H1 (cell line): ENCODE measurements at regions not wholly inside any gene's neighbourhood (a gene's known extent, or its start where the extent isn't known, plus 50 kb on each side); places are given as distances from the start of the nearest gene placed in this dataset.

Experiments
- CTCF ChIA-PET: fragments of 300-600 bp; sonication (Branson Sonifier 250); formaldehyde crosslinking; loops from one replicate; lab custom pipeline; 2021; ENCODE audit not compliant: partially characterized antibody; lab: Charles Lee
- POLR2A ChIA-PET: fragments of 300-600 bp; sonication (Branson Sonifier 250); formaldehyde crosslinking; loops from one replicate; lab custom pipeline; 2021; ENCODE audit warnings: inconsistent platforms; ENCODE audit not compliant: partially characterized antibody; lab: Charles Lee
- DNase-seq, 2 experiments: peaks; one replicate each; pipeline versions ENCODE4 v3.0.0 to v3.0.0-alpha.2; 2010 to 2022; ENCODE audit warnings: low spot score in 2 of 2, low read depth in 1 of 2, mixed read lengths in 1 of 2
- FAIRE-seq: peaks from 2 replicates; lab custom pipeline; 2011; peaks lifted over from hg19 to GRCh38; lab: Jason Lieb, UNC
- H2AFZ ChIP-seq: 2 replicates; pipeline ENCODE4 v1.8.1; 2012; ENCODE audit warnings: low read length, inconsistent platforms
- H2AK5ac ChIP-seq: 2 replicates; pipeline ENCODE4 v1.6.1; 2013; ENCODE audit warnings: low read depth, low read length
- H2BK120ac ChIP-seq: replicated peaks from 2 replicates; pipeline ENCODE3; 2013; ENCODE audit warnings: low read depth, low read length, inconsistent platforms
- H2BK12ac ChIP-seq: 2 replicates; pipeline ENCODE4 v1.6.1; 2013; ENCODE audit warnings: low read depth, low read length
- H2BK15ac ChIP-seq: 2 replicates; pipeline ENCODE4 v1.6.1; 2013; ENCODE audit warnings: low read length
- H2BK20ac ChIP-seq: 2 replicates; pipeline ENCODE4 v1.6.1; 2013; ENCODE audit warnings: low read length
- H2BK5ac ChIP-seq: 2 replicates; pipeline ENCODE4 v1.6.1; 2013; ENCODE audit warnings: low read depth, low read length
- H3K14ac ChIP-seq: 2 replicates; pipeline ENCODE4 v1.6.1; 2013; ENCODE audit warnings: inconsistent platforms; ENCODE audit not compliant: insufficient read length
- H3K18ac ChIP-seq: 2 replicates; pipeline ENCODE4 v1.6.1; 2013; ENCODE audit warnings: low read length; ENCODE audit errors: extremely low read depth
- H3K23ac ChIP-seq: 2 replicates; pipeline ENCODE4 v1.6.1; 2013; ENCODE audit warnings: inconsistent platforms; ENCODE audit not compliant: insufficient read length
- H3K23me2 ChIP-seq: 2 replicates; pipeline ENCODE4 v1.6.1; 2013; ENCODE audit warnings: low read depth, low read length
- H3K27ac ChIP-seq: 2 replicates; pipeline ENCODE4 v1.6.1; 2011; ENCODE audit warnings: low read depth, low read length, inconsistent platforms
- H3K27me3 ChIP-seq, 4 experiments: replicated peaks in 1 of 4; 1 replicate in 1 of 4; 2 replicates in 3 of 4; pipeline versions ENCODE4 v1.6.1 to v1.8.1; 2011 to 2013; ENCODE audit warnings: low read length in 3 of 4, mild to moderate bottlenecking in 3 of 4, inconsistent platforms in 2 of 4, mixed read lengths in 2 of 4, moderate library complexity in 1 of 4; ENCODE audit not compliant: control insufficient read depth in 3 of 4, insufficient read depth in 3 of 4; ENCODE audit errors: extremely low read depth in 1 of 4
- H3K36me3 ChIP-seq, 4 experiments: 2 replicates each; pipeline versions ENCODE4 v1.6.1 to v1.8.1; 2011 to 2013; ENCODE audit warnings: mild to moderate bottlenecking in 4 of 4, low read length in 3 of 4, moderate library complexity in 2 of 4, control low read depth in 1 of 4, inconsistent platforms in 1 of 4; ENCODE audit not compliant: insufficient read depth in 4 of 4, control insufficient read depth in 2 of 4
- H3K4ac ChIP-seq: replicated peaks from 2 replicates; pipeline ENCODE3; 2013; ENCODE audit warnings: low read length, low read depth, mixed read lengths, inconsistent platforms; ENCODE audit not compliant: insufficient read length
- H3K4me1 ChIP-seq, 4 experiments: replicated peaks in 1 of 4; 1 replicate in 1 of 4; 2 replicates in 3 of 4; pipeline versions ENCODE4 v1.6.1 to v1.8.1; 2011 to 2013; ENCODE audit warnings: low read length in 3 of 4, inconsistent platforms in 2 of 4, mixed read lengths in 1 of 4; ENCODE audit not compliant: insufficient read depth in 4 of 4, control insufficient read depth in 3 of 4
- H3K4me2 ChIP-seq, 2 experiments: 2 replicates each; pipeline versions ENCODE4 v1.6.1 to v1.8.1; 2011 to 2013; ENCODE audit warnings: low read depth in 2 of 2, low read length in 2 of 2, control low read depth in 1 of 2, inconsistent platforms in 1 of 2, mild to moderate bottlenecking in 1 of 2; ENCODE audit not compliant: insufficient read depth in 1 of 2
- H3K4me3 ChIP-seq, 4 experiments: fragments of 200-600, 300-600 bp in 1 of 4; sonication (generic), shearing (Covaris generic), sonication (Bioruptor Twin) in 1 of 4; 2 replicates each; pipeline versions ENCODE4 v1.5.1 to v1.8.1; 2011 to 2016; ENCODE audit warnings: low read length in 4 of 4, low read depth in 3 of 4, control low read depth in 2 of 4, inconsistent platforms in 2 of 4, mild to moderate bottlenecking in 2 of 4, mixed read lengths in 1 of 4, moderate library complexity in 1 of 4; ENCODE audit not compliant: insufficient read depth in 2 of 4; ENCODE audit errors: extremely low read depth in 1 of 4
- H3K56ac ChIP-seq: replicated peaks from 2 replicates; pipeline ENCODE3; 2013; ENCODE audit warnings: low read depth, mild to moderate bottlenecking, mixed read lengths, low read length, inconsistent platforms; ENCODE audit not compliant: insufficient read length
- H3K79me1 ChIP-seq: 2 replicates; pipeline ENCODE4 v1.6.1; 2013; ENCODE audit warnings: low read depth, low read length, control low read depth
- H3K79me2 ChIP-seq, 2 experiments: 2 replicates each; pipeline versions ENCODE4 v1.6.1 to v1.8.1; 2012 to 2013; ENCODE audit warnings: low read length in 2 of 2, mild to moderate bottlenecking in 2 of 2, inconsistent platforms in 1 of 2; ENCODE audit not compliant: insufficient read depth in 2 of 2, control insufficient read depth in 1 of 2
- H3K9ac ChIP-seq, 4 experiments: replicated peaks in 1 of 4; 1 replicate in 1 of 4; 2 replicates in 3 of 4; pipeline versions ENCODE4 v1.6.1 to v1.8.1; 2011 to 2013; ENCODE audit warnings: low read depth in 3 of 4, low read length in 3 of 4, control low read depth in 2 of 4, mild to moderate bottlenecking in 2 of 4, moderate library complexity in 2 of 4, inconsistent platforms in 1 of 4; ENCODE audit errors: extremely low read depth in 1 of 4
- H3K9me3 ChIP-seq, 2 experiments: 2 replicates each; pipeline versions ENCODE4 v1.6.1 to v1.8.1; 2012 to 2013; ENCODE audit warnings: mild to moderate bottlenecking in 2 of 2, moderate library complexity in 2 of 2, control low read depth in 1 of 2, inconsistent platforms in 1 of 2, low read depth in 1 of 2, low read length in 1 of 2, mixed read lengths in 1 of 2; ENCODE audit not compliant: insufficient read depth in 2 of 2
- H4K20me1 ChIP-seq, 2 experiments: replicated peaks in 1 of 2; 2 replicates each; pipeline versions ENCODE3 to v1.8.1; 2011 to 2013; ENCODE audit warnings: inconsistent platforms in 2 of 2, low read length in 2 of 2, mild to moderate bottlenecking in 1 of 2; ENCODE audit not compliant: insufficient read depth in 2 of 2, control insufficient read depth in 1 of 2
- H4K5ac ChIP-seq: 2 replicates; pipeline ENCODE4 v1.6.1; 2013; ENCODE audit warnings: low read length, low read depth, mixed read lengths, inconsistent platforms; ENCODE audit not compliant: insufficient read length
- H4K8ac ChIP-seq: 2 replicates; pipeline ENCODE4 v1.8.0; 2013; ENCODE audit warnings: mild to moderate bottlenecking, moderate library complexity, low read length, inconsistent platforms; ENCODE audit not compliant: insufficient read depth; ENCODE audit errors: extremely low read depth
- H4K91ac ChIP-seq: replicated peaks from 2 replicates; pipeline ENCODE3; 2013; ENCODE audit warnings: low read length, mixed read lengths, inconsistent platforms; ENCODE audit not compliant: insufficient read length
- CHD7 ChIP-seq: fragments of 300-600 bp; sonication (generic); IDR thresholded peaks from 2 replicates; pipeline ENCODE4 v1.7.1; 2012; ENCODE audit warnings: low read length, moderate library complexity, mild to moderate bottlenecking, inconsistent platforms; ENCODE audit not compliant: insufficient replicate concordance
- WGBS, 2 experiments: shearing (Covaris generic) in 1 of 2; methylation state at CpG; one replicate each; pipeline versions ENCODE4 v1.1.6 to v1.1.7; 2013 to 2015; ENCODE audit warnings: low lambda C conversion rate in 2 of 2, mixed read lengths in 2 of 2, inconsistent platforms in 1 of 2, low coverage in 1 of 2, missing lambda C conversion rate in 1 of 2; ENCODE audit not compliant: insufficient replicate concordance in 2 of 2, insufficient coverage in 1 of 2, insufficient read length in 1 of 2; ENCODE audit errors: extremely low coverage in 1 of 2, missing lambda C conversion rate in 1 of 2; 5-methylcytosine and 5-hydroxymethylcytosine counted together

GRCh38 chr6:8875986-8876385, 440.6 kb upstream of the SLC35B3 start:
- no peak for DNase-seq
- no peak overlapping the region for H3K4ac ChIP-seq
- no peaks in the 10 kb centered on the region for H3K36me3 ChIP-seq
- no peak overlapping the region for H4K5ac ChIP-seq
- H4K20me1 ChIP-seq: no peaks in the 10 kb centered on the region
- no peak overlapping the region for H3K14ac ChIP-seq
- no peak overlapping the region for H2BK5ac ChIP-seq
- no peaks in the 10 kb centered on the region for H3K79me2 ChIP-seq
- no peaks in the 10 kb centered on the region for H3K79me1 ChIP-seq
- H2BK120ac ChIP-seq: no peak overlapping the region
- no peaks in the 10 kb centered on the region for H3K9me3 ChIP-seq
- H3K18ac ChIP-seq: no peak overlapping the region
- no peak overlapping the region for H2BK20ac ChIP-seq
- no peak overlapping the region for H3K27ac ChIP-seq
- H3K4me1 ChIP-seq: no peaks in the 10 kb centered on the region
- peaks cover 0 to 1% (median 0%) of the 10 kb centered on the region in 4 experiments; a peak in 1 of 7 replicates for H3K27me3 ChIP-seq
- H2BK15ac ChIP-seq: no peak overlapping the region
- no peak overlapping the region for H2AFZ ChIP-seq
- H4K8ac ChIP-seq: no peak overlapping the region
- H3K56ac ChIP-seq: no peak overlapping the region
- FAIRE-seq: no peak
- no peak overlapping the region for H3K4me2 ChIP-seq
- no peaks in the 10 kb centered on the region for H3K23me2 ChIP-seq
- CTCF ChIA-PET: no interaction called here
- no peak overlapping the region for H4K91ac ChIP-seq
- no peak overlapping the region for H3K23ac ChIP-seq
- POLR2A ChIA-PET: no interaction called here
- no peak overlapping the region for H2AK5ac ChIP-seq
- H2BK12ac ChIP-seq: no peak overlapping the region
- no peak overlapping the region for H3K9ac ChIP-seq
- WGBS, 2 experiments: 100% methylated on average over 4 of the region's 4 CpGs; no CpG with 5 or more reads in 1 of the 2 experiments
- H3K4me3 ChIP-seq: no peak overlapping the region
- TF ChIP-seq CHD7: no peak
